Prostate gland (tissue), 2 donors: ENCODE measurements at regions not wholly inside any gene's neighbourhood (a gene's known extent, or its start where the extent isn't known, plus 50 kb on each side); places are given as distances from the start of the nearest gene placed in this dataset.

Experiments
- POLR2A ChIP-seq: fragments of 450-650 bp; IDR thresholded peaks from one replicate; pipeline ENCODE4 v1.6.1; 2016; ENCODE audit warnings: antibody characterized with exemption, mild to moderate bottlenecking
- POLR2AphosphoS5 ChIP-seq: sonication (generic); formaldehyde crosslinking; IDR thresholded peaks from one replicate; pipeline ENCODE4 v1.6.1; 2017; ENCODE audit warnings: antibody characterized with exemption
- TF ChIP-seq, protein P1 (sequence below), 4 experiments: fragments of 200-600 bp in 2 of 4; fragments of 450-650 bp in 2 of 4; sonication (generic) in 2 of 4; IDR thresholded peaks; 1 replicate in 3 of 4; 2 replicates in 1 of 4; pipeline ENCODE4 v1.5.1; 2016 to 2019; ENCODE audit warnings: antibody characterized with exemption in 4 of 4, mild to moderate bottlenecking in 2 of 4, moderate library complexity in 2 of 4

DNA sequence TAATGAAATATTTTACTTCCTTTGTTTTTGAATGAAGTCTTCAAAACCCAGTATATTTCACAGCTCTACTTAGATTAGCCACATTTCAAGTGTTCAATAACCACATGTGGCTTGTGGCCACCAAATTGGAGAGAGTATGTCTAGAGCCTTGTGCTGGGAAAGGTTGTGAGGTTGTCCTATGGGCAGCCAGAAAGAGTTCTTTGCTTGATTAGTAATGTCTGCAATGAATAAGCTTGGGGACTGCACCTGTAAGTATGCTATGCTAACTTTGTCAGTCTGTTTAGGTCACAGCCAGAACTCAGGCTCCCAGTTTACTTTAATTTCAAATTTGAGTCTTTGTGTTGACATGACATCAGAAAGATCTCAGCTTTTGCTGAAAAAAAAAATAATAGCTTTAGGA is 294.9 kb upstream of the SOX14 start:
- no peak for TF ChIP-seq POLR2AphosphoS5
- no peak for TF ChIP-seq POLR2A
- TF ChIP-seq, protein P1, sequence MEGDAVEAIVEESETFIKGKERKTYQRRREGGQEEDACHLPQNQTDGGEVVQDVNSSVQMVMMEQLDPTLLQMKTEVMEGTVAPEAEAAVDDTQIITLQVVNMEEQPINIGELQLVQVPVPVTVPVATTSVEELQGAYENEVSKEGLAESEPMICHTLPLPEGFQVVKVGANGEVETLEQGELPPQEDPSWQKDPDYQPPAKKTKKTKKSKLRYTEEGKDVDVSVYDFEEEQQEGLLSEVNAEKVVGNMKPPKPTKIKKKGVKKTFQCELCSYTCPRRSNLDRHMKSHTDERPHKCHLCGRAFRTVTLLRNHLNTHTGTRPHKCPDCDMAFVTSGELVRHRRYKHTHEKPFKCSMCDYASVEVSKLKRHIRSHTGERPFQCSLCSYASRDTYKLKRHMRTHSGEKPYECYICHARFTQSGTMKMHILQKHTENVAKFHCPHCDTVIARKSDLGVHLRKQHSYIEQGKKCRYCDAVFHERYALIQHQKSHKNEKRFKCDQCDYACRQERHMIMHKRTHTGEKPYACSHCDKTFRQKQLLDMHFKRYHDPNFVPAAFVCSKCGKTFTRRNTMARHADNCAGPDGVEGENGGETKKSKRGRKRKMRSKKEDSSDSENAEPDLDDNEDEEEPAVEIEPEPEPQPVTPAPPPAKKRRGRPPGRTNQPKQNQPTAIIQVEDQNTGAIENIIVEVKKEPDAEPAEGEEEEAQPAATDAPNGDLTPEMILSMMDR (IDR thresholded peaks at IDR 0.05): no peak
